ENCODE measurements at regions not wholly inside any gene's neighbourhood (a gene's known extent, or its start where the extent isn't known, plus 50 kb on each side); places are given as distances from the start of the nearest gene placed in this dataset.

DNA sequence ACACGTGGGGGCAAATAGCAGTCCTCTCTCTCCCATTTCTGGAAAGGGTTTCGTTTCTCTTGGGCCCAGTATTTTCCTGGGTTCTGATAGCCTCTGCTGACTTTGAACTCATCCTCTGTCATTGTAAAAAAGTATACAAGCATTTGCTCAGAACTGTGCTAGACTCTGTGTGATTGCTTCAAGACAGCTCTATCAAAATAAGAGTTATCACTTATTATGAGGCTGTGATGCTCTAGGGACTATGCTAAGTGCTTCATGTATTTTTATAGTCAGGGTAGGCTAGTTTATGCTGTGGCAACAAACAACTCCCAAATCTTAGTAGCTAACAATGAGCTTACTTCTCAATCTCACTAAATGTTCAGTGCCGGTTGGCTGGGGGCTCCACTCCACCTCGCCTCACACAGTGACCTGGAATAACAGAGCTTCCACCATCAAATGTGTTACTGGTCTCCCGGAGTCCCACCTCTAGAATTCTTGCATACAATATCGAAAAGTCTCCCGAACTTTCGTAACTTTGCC lies 110.8 kb upstream of the CDC42EP3 start:
- no peak for DNase-seq (ENCODE audit: low read depth)

DNA sequence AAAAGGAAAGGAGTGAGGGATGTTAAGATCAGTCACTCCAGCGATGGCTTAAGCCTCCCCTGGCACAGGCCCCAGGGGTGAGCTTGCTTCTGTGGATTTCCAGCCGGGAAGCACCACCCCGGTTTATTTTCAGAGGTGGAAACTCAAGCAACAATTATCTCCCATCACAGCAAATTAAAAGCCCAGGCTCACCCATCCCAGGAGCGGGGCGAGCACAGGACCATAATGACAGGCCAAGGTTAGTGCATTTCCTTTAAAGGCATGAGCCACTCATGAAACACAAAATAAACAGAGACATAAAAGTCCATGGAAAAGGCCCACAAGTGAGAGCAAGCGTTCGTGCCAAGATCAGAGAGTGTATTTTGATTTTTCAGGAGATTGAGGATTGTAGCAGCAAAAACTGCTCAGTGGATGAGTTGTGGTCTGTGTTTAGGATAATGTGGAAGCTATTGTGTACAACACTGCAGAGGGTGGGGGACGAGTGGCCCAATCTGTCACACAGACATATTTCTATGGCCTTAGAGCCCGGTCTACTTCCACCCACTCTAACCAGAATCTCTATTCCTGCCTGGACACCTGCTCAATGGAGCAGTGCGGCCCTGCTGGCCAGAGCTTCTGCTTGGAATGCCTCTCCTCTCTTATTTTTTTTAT lies 111.4 kb upstream of the CDC42EP3 start:
- peak; percentile 82 for DNase-seq (ENCODE audit: low read depth)

DNA sequence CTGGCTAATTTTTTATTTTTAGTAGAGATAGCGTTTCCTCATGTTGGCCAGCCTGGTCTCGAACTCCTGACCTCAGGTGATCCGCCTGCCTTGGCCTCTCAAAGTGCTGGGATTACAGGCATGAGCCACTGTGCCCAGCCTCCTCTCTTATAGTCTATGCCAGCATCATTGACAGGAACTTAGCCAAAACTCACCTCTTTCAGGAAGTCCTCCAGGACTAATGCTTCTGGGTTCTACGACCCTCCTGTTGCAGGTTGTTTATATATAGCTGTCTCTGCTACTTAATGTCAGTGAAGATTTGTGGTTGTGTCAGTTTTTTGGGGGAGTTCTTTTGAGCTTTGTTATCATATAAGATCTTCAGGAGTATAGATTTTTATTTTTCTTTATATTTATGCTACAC lies 112.1 kb upstream of the CDC42EP3 start:
- DNase-seq (ENCODE audit: low read depth): no peak

DNA sequence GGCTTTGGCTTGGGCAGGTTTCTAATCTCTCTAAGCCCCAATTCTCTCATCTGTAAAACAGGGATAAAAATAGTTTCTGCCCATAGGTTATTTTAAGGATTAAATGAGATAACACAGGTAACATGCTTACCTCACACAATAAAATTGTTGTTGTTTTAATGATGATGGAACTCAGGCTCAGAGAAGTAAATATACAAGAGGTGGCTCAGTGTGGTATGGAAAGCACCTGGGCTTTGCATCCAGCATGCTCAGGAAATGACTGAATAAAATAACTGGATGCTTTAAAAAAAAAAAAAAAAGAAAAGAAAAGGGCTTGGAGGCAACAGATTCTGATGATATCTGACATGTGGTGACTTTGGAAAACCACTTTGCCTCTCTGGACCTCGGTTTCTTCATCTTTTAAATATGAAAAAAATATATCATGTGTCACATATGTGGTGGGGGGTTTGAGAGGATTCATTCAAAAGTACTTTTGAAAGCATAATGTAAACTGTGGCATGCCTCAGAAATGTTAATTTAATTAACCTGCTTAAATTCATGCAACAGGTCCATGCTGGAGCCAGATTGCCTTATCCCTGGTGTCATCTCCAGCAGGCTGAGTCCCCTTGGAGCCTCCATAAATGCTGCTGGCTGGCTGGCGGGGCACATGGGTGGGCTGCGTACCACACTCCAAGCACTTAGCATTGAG lies 112.8 kb upstream of the CDC42EP3 start:
- no peak for DNase-seq (ENCODE audit: low read depth)

DNA sequence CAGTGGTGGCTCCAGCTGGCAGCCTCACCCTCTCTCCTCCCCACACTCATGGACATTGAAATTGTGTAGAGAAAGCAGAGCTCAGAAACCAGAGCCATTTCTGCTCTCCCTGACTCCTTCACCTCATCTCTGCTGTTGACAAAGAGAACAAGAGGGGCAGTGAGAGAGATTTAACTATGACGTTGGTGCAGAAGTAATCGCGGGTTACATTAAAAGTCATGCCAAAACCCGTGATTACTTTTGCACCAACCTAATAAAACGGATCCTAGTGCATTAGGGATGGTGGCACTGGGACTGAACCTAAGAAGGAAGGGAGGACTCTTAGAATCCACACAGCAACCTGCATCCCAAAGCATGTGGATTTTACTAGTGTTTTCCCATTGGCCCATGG lies 113.3 kb upstream of the CDC42EP3 start:
- no peak for DNase-seq (ENCODE audit: low read depth)

DNA sequence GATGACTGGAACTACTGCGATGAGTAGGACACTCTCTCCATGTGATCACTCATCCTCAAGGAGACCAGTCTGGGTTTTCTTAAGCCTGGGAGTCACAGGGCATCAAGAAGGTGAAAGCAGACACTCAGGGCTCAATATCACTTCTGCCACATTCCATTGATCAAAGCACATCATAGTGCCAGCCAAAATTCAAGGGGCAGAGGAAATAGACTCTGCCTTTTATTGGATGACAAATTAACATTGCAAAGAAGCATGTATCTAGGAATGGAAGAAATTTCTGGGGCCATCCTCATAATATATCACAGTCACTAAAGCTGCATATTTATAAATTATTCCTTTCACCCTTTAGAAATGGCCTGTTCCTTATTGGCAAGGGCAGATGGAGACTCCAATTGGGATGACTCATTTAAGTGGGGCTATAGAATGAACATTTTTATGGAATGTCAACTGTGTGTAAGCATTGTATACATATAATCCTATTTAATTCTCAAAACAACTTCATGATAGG lies 114.8 kb upstream of the CDC42EP3 start:
- peak; percentile 61 for DNase-seq (ENCODE audit: low read depth)

DNA sequence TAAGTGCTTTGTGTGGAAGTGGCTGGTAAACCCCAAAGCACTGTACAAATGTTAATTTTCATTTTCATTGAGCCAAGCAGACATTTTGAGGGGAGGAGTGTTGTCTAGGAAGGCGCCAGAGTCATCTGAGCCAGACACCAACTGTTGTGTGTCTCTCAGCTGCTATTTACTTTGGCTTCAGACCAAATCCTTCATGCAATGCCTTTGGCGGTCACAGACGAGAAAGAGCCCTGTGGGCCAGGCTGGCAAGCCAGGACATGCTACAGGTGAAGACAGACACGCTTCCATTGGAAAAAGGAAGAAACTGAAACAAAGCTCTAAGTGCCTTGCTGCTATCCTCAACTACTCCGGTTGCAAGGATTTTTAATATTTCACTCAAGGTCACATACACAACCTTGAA lies 115.4 kb upstream of the CDC42EP3 start:
- DNase-seq (ENCODE audit: low read depth): peak; percentile 97

DNA sequence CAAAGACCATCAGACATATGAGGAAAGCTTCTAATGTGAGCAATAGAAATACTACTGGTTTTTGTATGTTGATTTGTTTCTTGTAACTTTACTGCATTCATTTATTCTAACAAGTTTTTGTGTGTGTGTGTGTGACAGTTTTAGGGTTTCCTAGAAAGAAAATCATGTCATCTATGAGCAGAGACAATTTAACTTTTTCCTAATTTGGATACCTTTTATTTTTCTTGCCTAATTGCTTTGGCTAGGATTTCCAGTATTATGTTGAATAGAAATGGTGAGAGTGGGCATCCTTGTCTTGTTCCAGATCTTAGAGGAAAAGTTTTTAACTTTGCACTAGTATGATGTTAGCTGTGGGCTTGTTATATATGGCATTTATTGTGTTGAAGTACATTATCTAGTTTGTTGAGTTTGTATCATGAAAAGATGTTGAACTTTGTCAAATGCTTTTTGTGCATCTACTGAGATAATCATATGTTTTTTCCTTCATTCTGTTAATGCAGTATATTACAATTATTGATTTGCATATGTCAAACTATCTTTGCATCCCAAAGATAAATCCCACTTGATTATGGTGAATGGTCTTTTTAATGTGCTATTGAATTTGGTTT lies 117.3 kb upstream of the CDC42EP3 start:
- no peak for DNase-seq (ENCODE audit: low read depth)

DNA sequence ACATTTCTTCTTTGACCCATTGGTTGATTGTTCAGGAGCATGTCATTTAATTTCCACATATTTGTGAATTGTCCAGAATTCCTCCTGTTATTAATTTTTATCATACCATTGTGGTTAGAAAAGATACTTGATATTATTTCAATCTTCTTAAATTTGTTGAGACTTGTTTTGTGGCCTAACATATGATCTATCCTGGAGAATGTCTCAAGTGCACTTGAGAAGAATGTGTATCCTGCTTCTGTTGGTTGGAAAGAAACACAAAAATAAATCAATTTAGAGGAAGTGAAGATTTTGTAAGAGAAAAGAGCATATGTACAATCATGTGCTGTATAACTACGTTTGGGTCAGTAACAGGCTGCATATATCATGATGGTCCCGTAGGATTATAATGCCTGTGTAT lies 118.6 kb upstream of the CDC42EP3 start:
- peak; percentile 40 for DNase-seq (ENCODE audit: low read depth)

DNA sequence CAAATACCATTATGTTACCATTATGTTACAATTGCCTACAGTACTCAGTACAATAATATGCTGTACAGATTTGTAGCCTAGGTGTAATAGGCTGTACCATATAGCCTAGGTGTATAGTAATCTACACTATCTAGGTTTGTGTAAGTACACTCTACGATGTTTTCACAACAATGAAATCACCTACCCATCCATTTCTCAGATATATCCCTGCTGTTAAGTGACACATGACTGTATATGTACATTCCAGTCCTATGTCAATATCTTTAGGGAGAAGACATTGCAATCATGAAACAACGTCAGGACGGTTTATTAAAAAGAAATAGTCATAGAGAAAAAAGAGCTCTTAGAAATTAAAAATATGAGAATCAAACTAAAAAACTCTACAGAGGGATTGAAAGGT lies 119.0 kb upstream of the CDC42EP3 start:
- no peak for DNase-seq (ENCODE audit: low read depth)

DNA sequence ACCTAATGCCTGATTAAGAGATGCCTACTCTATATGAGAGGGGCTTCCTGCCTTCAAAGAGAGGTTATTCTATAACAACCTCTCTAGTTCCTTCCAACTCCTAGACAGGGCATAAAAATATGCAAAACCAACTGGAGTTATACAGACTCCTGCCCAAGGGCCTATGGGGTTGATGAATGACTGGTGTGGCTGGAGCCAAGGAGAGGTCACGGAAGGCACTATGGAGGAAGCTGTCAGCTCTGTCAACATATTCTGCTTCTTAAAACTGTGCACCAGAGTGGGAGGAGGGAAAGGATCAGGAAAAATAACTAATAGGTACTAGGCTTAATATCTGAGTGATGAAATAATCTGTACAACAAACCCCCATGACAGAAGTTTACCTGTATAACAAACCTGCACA lies 120.9 kb upstream of the CDC42EP3 start:
- DNase-seq (ENCODE audit: low read depth): no peak

DNA sequence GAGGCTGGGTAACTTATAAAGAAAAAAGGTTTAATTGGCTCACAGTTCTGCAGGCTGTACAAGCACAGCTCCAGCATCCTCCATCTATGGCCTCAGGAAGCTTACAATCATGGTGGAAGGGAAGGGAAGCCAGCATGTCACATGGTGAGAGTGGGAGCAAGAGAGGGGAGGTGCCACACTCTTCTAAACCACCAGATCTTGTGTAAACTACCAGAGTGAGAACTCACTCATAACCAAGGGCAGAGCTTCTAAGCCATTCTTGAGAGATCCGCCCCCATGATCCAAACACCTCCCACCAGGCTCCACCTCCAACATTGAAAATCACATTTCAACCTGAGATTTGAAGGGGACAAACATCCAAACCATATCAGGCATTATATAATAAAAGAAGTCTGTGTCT lies 121.6 kb upstream of the CDC42EP3 start:
- DNase-seq (ENCODE audit: low read depth): no peak

DNA sequence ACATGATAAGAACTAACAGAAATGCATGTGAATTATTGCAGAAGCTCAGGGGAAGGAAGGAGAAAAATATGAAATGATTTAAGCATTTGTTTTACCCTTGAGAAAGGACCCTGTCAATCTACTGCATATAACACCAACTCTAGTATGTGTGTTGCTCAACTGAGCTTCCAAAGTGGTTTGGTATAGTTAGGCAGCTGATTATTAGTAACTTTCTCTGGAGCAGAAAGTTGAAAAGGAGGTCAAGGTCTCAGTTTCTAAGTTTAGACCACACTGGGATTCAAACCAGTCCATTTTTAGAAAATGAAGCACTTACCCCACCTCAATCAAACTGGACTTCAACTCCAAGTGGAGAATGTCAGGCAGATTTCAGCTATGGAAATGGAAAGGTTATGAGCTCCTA lies 123.3 kb upstream of the CDC42EP3 start:
- peak; percentile 57 for DNase-seq (ENCODE audit: low read depth)

DNA sequence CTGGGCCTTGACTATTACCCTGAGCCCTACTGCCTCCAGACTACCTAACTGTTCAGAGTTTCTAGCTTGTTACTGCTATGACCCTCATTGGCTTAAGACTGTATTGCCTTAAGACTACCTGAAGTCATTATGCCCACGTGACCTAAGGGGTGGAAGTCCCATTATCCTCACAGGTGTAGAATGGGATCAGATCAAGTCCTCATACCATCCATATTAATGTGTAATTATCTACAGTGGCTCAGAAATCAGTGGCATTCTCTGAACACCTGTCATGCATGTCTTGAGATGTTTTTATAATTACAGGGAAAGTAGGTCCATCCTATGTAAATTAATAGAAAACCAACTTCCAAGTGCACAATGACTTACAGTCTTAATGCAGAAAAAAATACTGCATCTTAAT lies 124.0 kb upstream of the CDC42EP3 start:
- no peak for DNase-seq (ENCODE audit: low read depth)

DNA sequence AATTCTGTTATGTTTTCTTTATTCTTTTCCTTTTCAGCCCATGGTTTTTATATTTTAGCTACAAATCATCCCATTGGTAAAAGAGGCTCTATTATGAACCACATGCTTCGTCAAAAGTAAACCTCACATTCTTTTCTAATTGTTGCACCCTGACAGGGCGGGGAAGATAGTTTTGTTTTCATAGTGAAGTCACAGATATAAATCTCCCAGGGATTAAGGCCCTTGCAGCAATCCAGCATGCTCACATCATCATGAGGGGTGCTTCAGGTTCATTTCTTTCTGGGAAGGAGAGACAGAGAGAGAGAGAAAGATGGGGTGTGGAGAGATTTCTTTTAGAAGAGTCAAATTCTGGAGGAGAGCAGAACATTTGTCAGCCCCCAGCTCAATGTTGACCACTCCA lies 124.5 kb upstream of the CDC42EP3 start:
- DNase-seq (ENCODE audit: low read depth): peak; percentile 64

DNA sequence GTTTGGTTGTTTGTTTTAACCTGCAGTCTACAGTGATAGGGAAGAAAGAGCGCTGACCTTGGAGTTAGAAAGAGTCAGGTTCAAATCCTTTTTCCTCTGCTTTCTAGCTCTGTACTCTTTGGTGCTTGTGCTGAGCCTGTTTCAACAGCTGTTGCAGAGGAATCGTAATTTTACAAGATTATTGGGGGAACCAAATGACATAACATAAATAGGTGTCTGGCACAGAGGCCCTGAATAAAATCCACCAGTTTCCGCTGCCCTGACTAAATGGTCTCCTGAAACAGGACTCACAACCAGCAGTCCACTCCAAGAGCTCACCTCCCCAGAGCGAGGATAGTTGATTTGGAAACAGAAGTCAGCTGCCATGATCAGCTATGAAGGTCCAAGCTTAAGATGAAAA lies 125.0 kb upstream of the CDC42EP3 start:
- no peak for DNase-seq (ENCODE audit: low read depth)

DNA sequence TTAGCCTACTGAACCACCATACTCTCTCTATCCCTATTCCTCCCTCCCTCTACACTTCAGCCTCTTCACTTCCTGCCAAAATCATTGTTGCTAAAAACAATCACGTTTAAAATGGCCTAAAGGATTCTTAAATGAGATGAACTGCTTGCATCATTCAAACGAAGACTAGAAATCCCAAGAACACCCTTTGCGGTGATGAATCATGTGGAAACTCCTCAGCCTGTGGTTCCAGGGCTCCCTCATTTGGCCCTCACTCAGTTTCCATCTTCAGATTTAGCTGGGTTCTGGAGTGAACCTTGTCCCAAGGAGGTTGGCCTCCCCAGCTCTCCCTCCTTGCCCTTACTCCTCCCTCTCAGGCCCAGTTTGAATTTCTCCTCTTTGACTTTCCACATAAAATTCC lies 125.6 kb upstream of the CDC42EP3 start:
- DNase-seq (ENCODE audit: low read depth): peak; percentile 94

DNA sequence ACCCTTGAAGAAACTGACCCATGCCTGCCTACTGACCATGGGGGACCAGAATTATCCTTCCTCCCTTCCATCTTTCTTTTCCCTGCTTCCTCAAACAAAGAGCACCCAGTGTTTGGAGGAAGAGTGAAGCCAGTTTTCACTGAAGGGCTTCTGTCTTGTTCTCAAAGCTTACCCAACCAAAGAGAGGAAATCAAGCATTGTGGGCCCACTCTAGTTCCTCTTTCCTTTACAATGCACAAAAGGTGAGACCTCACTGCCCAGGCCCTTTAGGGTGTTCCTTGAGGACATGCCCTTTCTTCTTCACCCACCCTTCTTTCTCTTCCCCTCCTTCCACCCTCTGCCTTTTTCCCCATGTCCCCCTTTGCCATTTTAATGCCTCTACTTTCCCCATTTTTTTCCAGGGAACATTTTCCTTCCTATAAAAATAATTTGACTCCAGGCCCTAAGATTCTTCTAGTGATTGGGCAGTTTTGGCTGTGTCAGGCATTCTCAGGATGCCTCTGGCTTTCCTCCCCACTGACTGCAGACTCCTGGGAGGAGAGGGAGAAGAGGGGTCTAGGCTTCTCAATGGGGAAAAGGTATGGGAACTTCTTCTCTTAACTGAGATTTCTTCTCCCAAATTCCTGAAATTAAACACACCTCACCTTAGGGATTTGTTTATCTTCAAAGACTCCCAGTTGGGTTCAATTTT lies 126.6 kb upstream of the RMDN2 start:
- DNase-seq (ENCODE audit: low read depth): peak; percentile 56

DNA sequence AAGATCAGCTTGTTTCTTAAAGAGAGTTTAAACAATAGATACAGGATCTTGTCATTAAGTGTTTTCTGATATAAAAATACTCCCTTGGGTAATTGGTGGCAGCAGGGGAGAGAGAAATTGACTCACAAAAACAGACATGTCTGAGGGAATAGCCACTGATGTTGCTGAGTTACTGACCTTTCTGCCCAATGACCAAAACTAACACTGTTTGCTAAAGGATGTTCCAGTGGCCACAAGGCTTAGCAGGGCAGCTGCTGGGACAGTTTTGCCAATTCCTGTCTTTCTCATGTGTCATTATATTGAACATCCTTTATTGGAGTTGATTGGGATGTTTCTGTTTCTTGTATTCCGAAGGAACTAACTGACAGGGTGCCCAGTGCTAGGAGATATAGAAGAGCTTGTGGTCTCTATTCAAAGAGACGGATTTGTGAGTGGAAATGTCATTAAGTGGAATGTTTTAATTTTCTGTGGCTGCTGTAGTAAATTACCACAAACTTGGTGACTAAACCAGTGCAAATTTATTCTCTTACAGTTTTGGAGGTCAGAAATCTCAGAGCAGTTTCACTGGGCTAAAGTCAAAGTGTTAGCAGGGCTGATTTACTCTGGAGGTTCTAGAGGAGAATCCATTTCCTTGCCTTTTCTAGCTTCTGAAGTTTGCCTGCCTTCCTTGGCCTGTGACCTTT lies 124.8 kb upstream of the RMDN2 start:
- peak; percentile 57 for DNase-seq (ENCODE audit: low read depth)

DNA sequence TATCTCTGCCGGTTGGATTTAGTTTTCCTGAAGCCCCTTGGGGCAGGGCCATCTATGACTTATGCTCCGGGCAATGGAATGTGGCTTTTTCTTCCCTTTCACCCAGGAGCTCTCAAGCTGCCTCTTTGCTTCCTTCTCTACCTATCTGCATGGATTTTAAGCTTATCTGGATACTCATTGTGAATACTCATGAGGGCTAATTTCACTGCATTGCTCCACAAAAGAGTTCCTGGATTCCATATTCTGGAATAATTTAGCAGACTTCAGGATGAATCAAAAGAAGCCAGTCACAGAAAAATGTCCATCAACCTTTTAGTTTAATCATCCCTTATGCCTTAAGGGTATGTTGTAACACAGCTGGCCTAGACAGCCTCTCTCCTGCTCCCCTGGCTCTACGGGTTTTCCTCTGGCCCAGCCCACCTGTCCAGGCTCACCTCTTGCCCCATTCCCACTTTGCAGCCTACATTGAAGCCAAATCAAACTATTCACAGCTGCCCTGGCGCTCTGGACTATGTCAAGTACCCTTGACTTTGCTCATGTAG lies 122.8 kb upstream of the RMDN2 start:
- DNase-seq (ENCODE audit: low read depth): no peak

DNA sequence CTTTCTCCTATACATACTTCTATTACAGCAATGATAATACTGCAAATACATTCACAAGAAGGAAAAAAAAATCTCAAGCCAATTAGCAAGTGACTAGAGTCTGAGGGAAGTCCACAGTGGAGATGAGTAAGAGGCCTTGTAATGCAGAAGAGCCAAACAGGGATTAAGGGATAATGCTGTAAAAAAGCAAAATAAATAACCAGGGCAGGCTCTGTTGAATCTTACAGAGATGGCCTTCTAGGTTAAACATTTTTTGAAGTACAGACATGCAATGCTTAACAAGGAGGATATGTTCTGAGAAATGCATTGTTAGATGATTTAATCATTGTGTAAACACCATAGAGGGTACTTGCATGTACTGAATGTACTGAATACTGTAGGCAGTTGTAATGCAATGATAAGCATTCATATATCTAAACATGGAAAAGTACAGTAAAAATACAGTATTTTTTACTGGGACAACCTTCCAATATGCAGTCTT lies 122.1 kb upstream of the RMDN2 start:
- peak; percentile 65 for DNase-seq (ENCODE audit: low read depth)
